ENCODE measurements at regions not wholly inside any gene's neighbourhood (a gene's known extent, or its start where the extent isn't known, plus 50 kb on each side); places are given as distances from the start of the nearest gene placed in this dataset.
"Not testable (repeated sequence)": the region's sequence is repeated elsewhere in the genome, so short reads cannot be mapped to it uniquely, and the experiment has no call there.

GRCh38 chr12:131388164-131389053 lies 322.5 kb upstream of the SFSWAP start:
- not testable (repeated sequence) for H3K9ac ChIP-seq (ENCODE audit: low read depth in 1 of 3, low read length in 3 of 3); H3K4me1 ChIP-seq (ENCODE audit: control insufficient read depth in 3 of 3, insufficient read depth in 3 of 3, low read length in 3 of 3); H3K9me3 ChIP-seq (ENCODE audit: control insufficient read depth in 3 of 3, low read length in 3 of 3); H3K4me3 ChIP-seq (ENCODE audit: low read length in 3 of 3); H3K27ac ChIP-seq (ENCODE audit: low read depth, low read length); H3K36me3 ChIP-seq (ENCODE audit: control insufficient read depth in 3 of 3, insufficient read depth in 3 of 3, low read length in 3 of 3)
- peaks cover 13 to 49% (median 38%) of the 10 kb centered on the region in 3 donors for H3K27me3 ChIP-seq (ENCODE audit: control insufficient read depth in 3 of 3, insufficient read depth in 3 of 3, low read length in 3 of 3)

- Histone ChIP-seq H3K36me3 (ENCODE audit: control insufficient read depth in 3 of 3, insufficient read depth in 3 of 3, low read length in 3 of 3) (no peaks in the 10 kb centered on the region), H3K27me3 (ENCODE audit: control insufficient read depth in 3 of 3, insufficient read depth in 3 of 3, low read length in 3 of 3) (peaks cover 13 to 40% (median 35%) of the 10 kb centered on the region in 3 donors), H3K9ac (ENCODE audit: low read depth in 1 of 3, low read length in 3 of 3) (no peak overlapping the region), H3K4me1 (ENCODE audit: control insufficient read depth in 3 of 3, insufficient read depth in 3 of 3, low read length in 3 of 3) (no peaks in the 10 kb centered on the region), H3K9me3 (ENCODE audit: control insufficient read depth in 3 of 3, low read length in 3 of 3) (no peaks in the 10 kb centered on the region), H3K27ac (ENCODE audit: low read depth, low read length) (no peak overlapping the region), H3K4me3 (ENCODE audit: low read length in 3 of 3) (no peak overlapping the region)
Measured at GRCh38 chr12:131389054-131390013, 321.6 kb upstream of the SFSWAP start.

- peaks cover 9 to 32% (median 28%) of the 10 kb centered on the region in 3 donors for H3K27me3 ChIP-seq (ENCODE audit: control insufficient read depth in 3 of 3, insufficient read depth in 3 of 3, low read length in 3 of 3)
- H3K9me3 ChIP-seq (ENCODE audit: control insufficient read depth in 3 of 3, low read length in 3 of 3): no peaks in the 10 kb centered on the region
- no peaks in the 10 kb centered on the region for H3K36me3 ChIP-seq (ENCODE audit: control insufficient read depth in 3 of 3, insufficient read depth in 3 of 3, low read length in 3 of 3)
- H3K27ac ChIP-seq (ENCODE audit: low read depth, low read length): no peak overlapping the region
- no peaks in the 10 kb centered on the region for H3K4me1 ChIP-seq (ENCODE audit: control insufficient read depth in 3 of 3, insufficient read depth in 3 of 3, low read length in 3 of 3)
- no peak overlapping the region for H3K9ac ChIP-seq (ENCODE audit: low read depth in 1 of 3, low read length in 3 of 3)
- no peak overlapping the region for H3K4me3 ChIP-seq (ENCODE audit: low read length in 3 of 3)
Measured at GRCh38 chr12:131390412-131391334, 320.2 kb upstream of the SFSWAP start.

DNA sequence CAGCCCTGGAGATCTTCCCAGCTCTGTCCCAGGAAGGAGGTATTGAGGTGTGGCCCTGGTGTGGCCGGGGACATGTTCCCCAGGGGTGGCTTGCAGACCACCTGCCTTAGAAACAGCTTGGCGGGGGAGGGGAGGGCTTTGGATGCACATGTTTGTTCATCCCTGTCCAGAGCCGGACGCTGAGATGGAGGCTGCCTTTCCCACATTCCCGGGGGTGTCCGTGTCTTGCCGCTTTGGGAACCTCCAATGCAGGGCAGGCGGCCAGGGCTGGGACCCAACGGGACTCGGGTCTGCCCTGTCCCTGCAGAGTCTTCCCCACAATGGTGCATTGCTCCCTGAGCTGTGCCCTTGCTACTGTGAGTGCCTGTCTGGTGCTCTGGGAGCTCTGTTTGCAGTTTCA lies 319.5 kb upstream of the SFSWAP start:
- H3K27me3 ChIP-seq (ENCODE audit: control insufficient read depth in 3 of 3, insufficient read depth in 3 of 3, low read length in 3 of 3): peaks cover 4 to 26% (median 22%) of the 10 kb centered on the region in 3 donors
- no peaks in the 10 kb centered on the region for H3K36me3 ChIP-seq (ENCODE audit: control insufficient read depth in 3 of 3, insufficient read depth in 3 of 3, low read length in 3 of 3)
- no peak overlapping the region for H3K4me3 ChIP-seq (ENCODE audit: low read length in 3 of 3)
- H3K4me1 ChIP-seq (ENCODE audit: control insufficient read depth in 3 of 3, insufficient read depth in 3 of 3, low read length in 3 of 3): no peaks in the 10 kb centered on the region
- H3K27ac ChIP-seq (ENCODE audit: low read depth, low read length): no peak overlapping the region
- no peaks in the 10 kb centered on the region for H3K9me3 ChIP-seq (ENCODE audit: control insufficient read depth in 3 of 3, low read length in 3 of 3)
- H3K9ac ChIP-seq (ENCODE audit: low read depth in 1 of 3, low read length in 3 of 3): no peak overlapping the region

DNA sequence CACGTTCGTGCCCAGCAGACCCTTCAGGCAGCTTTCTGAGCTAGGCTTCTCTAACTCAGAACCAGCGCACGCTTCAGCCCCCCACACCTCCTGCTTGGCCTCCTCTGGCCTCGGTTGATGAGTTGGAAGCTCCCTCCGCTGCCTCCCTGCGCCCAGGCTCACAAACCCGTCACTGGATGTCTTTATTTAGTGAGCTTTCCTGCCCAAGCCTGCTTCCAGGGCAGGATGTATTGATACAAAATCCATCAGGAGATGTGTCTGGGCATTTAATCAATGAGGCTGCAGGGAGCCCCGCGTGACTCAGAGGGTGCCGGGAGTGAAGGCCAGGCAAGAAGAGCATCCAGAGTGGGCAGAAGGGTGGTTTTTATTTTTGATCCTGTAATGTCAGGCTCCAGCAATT lies 316.1 kb upstream of the SFSWAP start:
- not testable (repeated sequence) for H3K4me3 ChIP-seq (ENCODE audit: low read length in 3 of 3); H3K4me1 ChIP-seq (ENCODE audit: control insufficient read depth in 3 of 3, insufficient read depth in 3 of 3, low read length in 3 of 3); H3K36me3 ChIP-seq (ENCODE audit: control insufficient read depth in 3 of 3, insufficient read depth in 3 of 3, low read length in 3 of 3); H3K27ac ChIP-seq (ENCODE audit: low read depth, low read length); H3K9me3 ChIP-seq (ENCODE audit: control insufficient read depth in 3 of 3, low read length in 3 of 3); H3K9ac ChIP-seq (ENCODE audit: low read depth in 1 of 3, low read length in 3 of 3)
- H3K27me3 ChIP-seq (ENCODE audit: control insufficient read depth in 3 of 3, insufficient read depth in 3 of 3, low read length in 3 of 3): peaks cover 1 to 16% (median 14%) of the 10 kb centered on the region in 3 donors

- not testable (repeated sequence) for H3K36me3 ChIP-seq (ENCODE audit: control insufficient read depth in 3 of 3, insufficient read depth in 3 of 3, low read length in 3 of 3); H3K4me3 ChIP-seq (ENCODE audit: low read length in 3 of 3); H3K4me1 ChIP-seq (ENCODE audit: control insufficient read depth in 3 of 3, insufficient read depth in 3 of 3, low read length in 3 of 3); H3K27ac ChIP-seq (ENCODE audit: low read depth, low read length); H3K9me3 ChIP-seq (ENCODE audit: control insufficient read depth in 3 of 3, low read length in 3 of 3); H3K9ac ChIP-seq (ENCODE audit: low read depth in 1 of 3, low read length in 3 of 3)
- peaks cover 0 to 14% (median 12%) of the 10 kb centered on the region in 3 donors for H3K27me3 ChIP-seq (ENCODE audit: control insufficient read depth in 3 of 3, insufficient read depth in 3 of 3, low read length in 3 of 3)
Measured at GRCh38 chr12:131395209-131395684, 315.6 kb upstream of the SFSWAP start.

DNA sequence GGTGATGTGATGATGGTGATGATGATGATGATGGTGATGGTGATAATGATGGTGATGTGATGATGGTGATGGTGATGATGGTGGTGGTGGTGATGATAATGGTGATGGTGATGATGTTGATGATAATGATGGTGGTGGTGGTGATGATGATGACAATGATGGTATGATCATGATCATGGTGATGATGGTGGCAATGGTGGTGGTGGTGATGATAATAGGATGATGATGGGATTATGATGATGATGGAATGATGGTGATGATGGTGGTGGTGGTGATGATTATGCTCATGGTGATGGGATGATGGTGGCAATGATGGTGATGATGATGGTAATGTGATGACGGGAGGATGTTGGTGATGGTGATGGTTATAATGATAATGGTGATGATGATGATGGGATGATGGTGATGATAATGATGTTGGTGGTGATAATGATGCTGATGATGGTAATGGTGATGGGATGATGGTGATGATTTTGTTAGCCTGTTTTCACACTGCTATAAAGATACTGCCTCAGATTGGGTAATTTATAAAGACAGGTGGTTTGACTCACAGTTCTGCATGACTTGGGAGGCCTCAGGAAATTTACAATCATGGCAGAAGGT lies 314.8 kb upstream of the SFSWAP start:
- no peaks in the 10 kb centered on the region for H3K36me3 ChIP-seq (ENCODE audit: control insufficient read depth in 3 of 3, insufficient read depth in 3 of 3, low read length in 3 of 3)
- peaks cover 0 to 5% (median 5%) of the 10 kb centered on the region in 3 donors for H3K9me3 ChIP-seq (ENCODE audit: control insufficient read depth in 3 of 3, low read length in 3 of 3)
- no peaks in the 10 kb centered on the region for H3K4me1 ChIP-seq (ENCODE audit: control insufficient read depth in 3 of 3, insufficient read depth in 3 of 3, low read length in 3 of 3)
- no peak overlapping the region for H3K4me3 ChIP-seq (ENCODE audit: low read length in 3 of 3)
- no peak overlapping the region for H3K27ac ChIP-seq (ENCODE audit: low read depth, low read length)
- H3K9ac ChIP-seq (ENCODE audit: low read depth in 1 of 3, low read length in 3 of 3): no peak overlapping the region
- H3K27me3 ChIP-seq (ENCODE audit: control insufficient read depth in 3 of 3, insufficient read depth in 3 of 3, low read length in 3 of 3): peaks cover 0 to 10% (median 10%) of the 10 kb centered on the region in 3 donors

DNA sequence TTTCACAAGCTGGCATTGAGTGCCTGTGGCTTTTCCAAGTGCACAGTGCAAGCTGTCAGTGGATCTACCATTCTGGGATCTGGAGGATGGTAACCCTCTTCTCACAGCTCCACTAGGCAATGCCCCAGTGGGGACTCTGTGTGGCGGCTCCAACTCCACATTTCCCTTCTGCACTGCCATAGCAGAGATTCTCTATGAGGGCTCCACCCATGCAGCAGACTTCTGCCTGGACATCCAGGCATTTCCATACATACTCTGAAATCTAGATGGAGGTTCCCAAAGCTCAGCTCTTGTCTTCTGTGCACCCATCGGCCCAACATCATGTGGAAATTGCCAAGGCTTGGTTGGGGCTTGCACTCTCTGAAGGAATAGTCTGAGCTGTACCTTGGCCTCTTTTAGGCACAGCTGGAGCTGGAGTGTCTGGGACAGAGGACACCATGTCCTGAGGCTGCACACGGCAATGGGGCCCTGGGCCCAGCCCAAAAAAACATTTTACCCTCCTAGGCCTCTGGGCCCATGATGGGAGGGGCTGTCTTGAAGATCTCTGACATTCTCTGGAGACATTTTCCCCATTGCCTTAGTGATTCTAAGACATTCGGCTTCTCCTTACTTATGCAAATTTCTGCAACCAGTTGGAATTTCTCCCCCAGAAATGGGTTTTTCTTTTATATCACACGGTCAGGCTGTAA lies 313.3 kb upstream of the SFSWAP start:
- Histone ChIP-seq H3K9ac (ENCODE audit: low read depth in 1 of 3, low read length in 3 of 3) (no peak overlapping the region), H3K27me3 (ENCODE audit: control insufficient read depth in 3 of 3, insufficient read depth in 3 of 3, low read length in 3 of 3) (no peaks in the 10 kb centered on the region)

More for the DNA sequence above, 313.3 kb upstream of the SFSWAP start:
- Histone ChIP-seq H3K36me3 (ENCODE audit: control insufficient read depth in 3 of 3, insufficient read depth in 3 of 3, low read length in 3 of 3) (no peaks in the 10 kb centered on the region), H3K4me1 (ENCODE audit: control insufficient read depth in 3 of 3, insufficient read depth in 3 of 3, low read length in 3 of 3) (peaks cover 0 to 9% (median 5%) of the 10 kb centered on the region in 3 donors), H3K9me3 (ENCODE audit: control insufficient read depth in 3 of 3, low read length in 3 of 3) (peaks cover 0 to 5% (median 5%) of the 10 kb centered on the region in 3 donors), H3K27ac (ENCODE audit: low read depth, low read length) (no peak overlapping the region), H3K4me3 (ENCODE audit: low read length in 3 of 3) (no peak overlapping the region)

Measured in skeletal muscle tissue (tissue), 3 donors.